Ascending aorta (tissue), 2 donors: ENCODE measurements at regions not wholly inside any gene's neighbourhood (a gene's known extent, or its start where the extent isn't known, plus 50 kb on each side); places are given as distances from the start of the nearest gene placed in this dataset.

ENCODE experiments used
- DNase-seq, 2 donors: peaks; one replicate each; pipeline ENCODE4 v3.0.0-alpha.2; 2019; ENCODE audit warnings: low spot score in 2 of 2
- H3K27ac ChIP-seq, 2 donors: fragments of 200-600 bp; sonication (generic); one replicate each; pipeline ENCODE4 v1.5.1; 2016 to 2017; ENCODE audit warnings: mild to moderate bottlenecking in 1 of 2
- H3K27me3 ChIP-seq: fragments of 200-600 bp; sonication (generic); one replicate; pipeline ENCODE4 v1.5.1; 2017
- H3K36me3 ChIP-seq, 2 donors: fragments of 200-600 bp; sonication (generic); one replicate each; pipeline ENCODE4 v1.5.1; 2016
- H3K4me1 ChIP-seq, 2 donors: fragments of 200-600 bp; sonication (generic); one replicate each; pipeline ENCODE4 v1.5.1; 2016 to 2017; ENCODE audit warnings: mild to moderate bottlenecking in 1 of 2
- H3K4me3 ChIP-seq, 2 donors: fragments of 200-600 bp; sonication (generic); one replicate each; pipeline ENCODE4 v1.5.1; 2016 to 2017; ENCODE audit warnings: mild to moderate bottlenecking in 1 of 2
- H3K9me3 ChIP-seq, 2 donors: fragments of 200-600 bp; sonication (generic); one replicate each; pipeline ENCODE4 v1.5.1; 2016
- intact Hi-C: fragments of 100-400 bp; cut with DNase I; formaldehyde crosslinking; loops from one replicate; pipeline ENCODE4 v1.15.1; 2023
- TF ChIP-seq, protein P1 (sequence below), 3 experiments: fragments of 200-600 bp in 2 of 3; fragments of 450-650 bp in 1 of 3; sonication (generic) in 2 of 3; IDR thresholded peaks; one replicate each; pipeline ENCODE4 v1.5.1; 2016 to 2019; ENCODE audit warnings: antibody characterized with exemption in 3 of 3, mild to moderate bottlenecking in 1 of 3, moderate library complexity in 1 of 3

DNA sequence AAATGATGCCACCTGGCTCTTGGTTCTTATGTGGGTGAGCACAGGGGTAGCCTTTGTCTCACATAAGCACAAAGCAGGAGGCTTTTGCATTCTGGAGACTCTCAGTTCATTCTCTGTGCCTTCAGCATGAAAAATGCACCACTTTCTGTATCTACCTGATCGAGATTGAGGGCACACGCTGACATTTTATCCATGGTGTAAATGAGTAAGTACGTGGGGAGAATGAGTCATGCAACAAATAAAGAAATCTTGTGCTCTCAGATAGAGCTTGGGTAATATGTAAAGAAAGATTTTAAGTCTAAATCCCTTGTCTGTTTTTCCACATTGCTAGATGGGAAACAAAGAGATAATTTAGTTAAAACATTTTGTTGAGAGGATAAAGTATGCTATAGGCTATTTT is 607.2 kb upstream of the WWC1 start:
- Histone ChIP-seq H3K27me3 (no peaks in the 10 kb centered on the region), H3K4me1 (no peaks in the 10 kb centered on the region), H3K9me3 (no peaks in the 10 kb centered on the region), H3K4me3 (no peak overlapping the region), H3K36me3 (no peaks in the 10 kb centered on the region), H3K27ac (no peak overlapping the region)
- DNase-seq: no peak
- intact Hi-C loops: no loop called here
- TF ChIP-seq, protein P1, sequence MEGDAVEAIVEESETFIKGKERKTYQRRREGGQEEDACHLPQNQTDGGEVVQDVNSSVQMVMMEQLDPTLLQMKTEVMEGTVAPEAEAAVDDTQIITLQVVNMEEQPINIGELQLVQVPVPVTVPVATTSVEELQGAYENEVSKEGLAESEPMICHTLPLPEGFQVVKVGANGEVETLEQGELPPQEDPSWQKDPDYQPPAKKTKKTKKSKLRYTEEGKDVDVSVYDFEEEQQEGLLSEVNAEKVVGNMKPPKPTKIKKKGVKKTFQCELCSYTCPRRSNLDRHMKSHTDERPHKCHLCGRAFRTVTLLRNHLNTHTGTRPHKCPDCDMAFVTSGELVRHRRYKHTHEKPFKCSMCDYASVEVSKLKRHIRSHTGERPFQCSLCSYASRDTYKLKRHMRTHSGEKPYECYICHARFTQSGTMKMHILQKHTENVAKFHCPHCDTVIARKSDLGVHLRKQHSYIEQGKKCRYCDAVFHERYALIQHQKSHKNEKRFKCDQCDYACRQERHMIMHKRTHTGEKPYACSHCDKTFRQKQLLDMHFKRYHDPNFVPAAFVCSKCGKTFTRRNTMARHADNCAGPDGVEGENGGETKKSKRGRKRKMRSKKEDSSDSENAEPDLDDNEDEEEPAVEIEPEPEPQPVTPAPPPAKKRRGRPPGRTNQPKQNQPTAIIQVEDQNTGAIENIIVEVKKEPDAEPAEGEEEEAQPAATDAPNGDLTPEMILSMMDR (IDR thresholded peaks at IDR 0.05): no peak

DNA sequence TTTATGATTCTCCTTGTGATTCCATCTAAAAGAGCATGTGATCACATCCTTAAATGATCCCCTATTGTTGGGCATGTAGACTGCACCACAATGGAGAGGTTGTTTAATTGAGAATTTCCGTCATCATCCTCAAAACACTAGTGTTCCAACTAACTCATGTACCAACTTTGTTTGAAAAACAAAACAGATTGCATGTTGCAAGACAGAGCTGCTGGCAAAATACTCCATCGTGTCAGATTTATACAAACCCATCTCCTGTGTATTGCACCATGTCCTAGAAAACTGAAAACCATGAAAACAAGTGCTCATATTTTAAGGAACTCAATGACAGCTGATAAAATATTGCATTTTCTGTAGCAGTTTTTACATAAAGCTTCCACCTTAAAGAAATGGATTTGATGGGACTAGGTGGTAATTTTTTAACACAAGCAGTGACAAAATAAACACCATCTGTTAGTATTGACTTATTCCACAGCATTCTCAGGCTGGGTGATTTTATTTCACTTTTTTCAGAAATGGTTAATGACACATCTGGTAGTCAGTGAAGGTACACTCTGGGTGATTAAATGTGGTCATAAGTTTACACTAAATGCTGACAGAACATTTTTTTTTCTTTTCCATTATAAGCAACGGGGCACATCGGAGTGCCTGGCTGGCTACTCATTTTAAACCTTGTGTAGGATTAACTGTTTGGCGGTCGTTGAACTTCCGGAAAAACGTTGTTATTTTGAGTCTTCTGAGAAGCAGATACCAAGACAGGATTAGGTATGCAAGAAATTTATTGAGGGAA is 602.9 kb upstream of the WWC1 start:
- H3K36me3 ChIP-seq: no peaks in the 10 kb centered on the region
- H3K4me3 ChIP-seq: no peak overlapping the region
- TF ChIP-seq, protein P1 (IDR thresholded peaks at IDR 0.05): no peak
- no peaks in the 10 kb centered on the region for H3K9me3 ChIP-seq
- no peaks in the 10 kb centered on the region for H3K4me1 ChIP-seq
- DNase-seq: no peak
- H3K27me3 ChIP-seq: no peaks in the 10 kb centered on the region
- no peak overlapping the region for H3K27ac ChIP-seq
- intact Hi-C loops: no loop called here

DNA sequence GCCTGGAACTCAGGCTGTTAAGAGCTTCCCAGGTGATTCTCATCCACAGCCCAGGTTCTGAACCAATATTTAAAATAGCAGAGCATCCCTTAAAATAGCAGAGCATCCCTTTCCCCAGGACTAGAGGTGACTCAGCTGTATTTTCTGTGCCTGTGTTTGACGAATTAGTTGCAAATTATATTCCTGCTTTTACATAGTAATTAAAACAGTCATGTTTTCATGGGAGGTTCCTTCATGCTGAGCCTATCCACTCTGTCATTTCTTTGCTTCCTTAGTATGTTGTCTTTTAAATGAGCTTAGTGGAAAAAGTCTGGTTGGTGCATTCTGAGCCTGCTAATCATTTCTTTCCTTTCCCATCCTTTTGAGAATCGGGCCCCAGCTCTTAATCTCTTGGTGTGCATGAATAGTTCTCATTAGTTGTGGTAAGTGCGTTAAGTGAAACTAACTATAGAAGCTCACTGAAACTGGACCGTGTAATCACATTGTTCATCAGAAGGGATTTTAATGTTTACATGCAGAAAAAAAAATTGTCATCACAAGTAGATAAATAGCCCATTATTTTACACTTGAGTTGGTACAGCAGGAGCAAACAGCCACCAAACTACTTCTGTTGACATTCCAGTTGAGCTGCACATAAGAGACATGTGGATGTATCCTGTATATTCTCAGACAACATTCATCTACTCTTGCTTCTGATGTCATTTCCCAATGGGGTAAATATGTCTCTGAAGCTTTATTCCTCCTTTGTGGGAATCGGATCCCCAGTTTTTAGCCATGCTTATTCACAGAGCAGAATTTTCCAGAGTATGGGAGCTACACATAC is 596.9 kb upstream of the WWC1 start:
- Histone ChIP-seq H3K4me3 (no peak overlapping the region), H3K4me1 (no peaks in the 10 kb centered on the region), H3K9me3 (no peaks in the 10 kb centered on the region), H3K36me3 (no peaks in the 10 kb centered on the region), H3K27me3 (no peaks in the 10 kb centered on the region), H3K27ac (no peak overlapping the region)
- intact Hi-C loops: no loop called here
- TF ChIP-seq, protein P1 (IDR thresholded peaks at IDR 0.05): no peak
- no peak for DNase-seq

DNA sequence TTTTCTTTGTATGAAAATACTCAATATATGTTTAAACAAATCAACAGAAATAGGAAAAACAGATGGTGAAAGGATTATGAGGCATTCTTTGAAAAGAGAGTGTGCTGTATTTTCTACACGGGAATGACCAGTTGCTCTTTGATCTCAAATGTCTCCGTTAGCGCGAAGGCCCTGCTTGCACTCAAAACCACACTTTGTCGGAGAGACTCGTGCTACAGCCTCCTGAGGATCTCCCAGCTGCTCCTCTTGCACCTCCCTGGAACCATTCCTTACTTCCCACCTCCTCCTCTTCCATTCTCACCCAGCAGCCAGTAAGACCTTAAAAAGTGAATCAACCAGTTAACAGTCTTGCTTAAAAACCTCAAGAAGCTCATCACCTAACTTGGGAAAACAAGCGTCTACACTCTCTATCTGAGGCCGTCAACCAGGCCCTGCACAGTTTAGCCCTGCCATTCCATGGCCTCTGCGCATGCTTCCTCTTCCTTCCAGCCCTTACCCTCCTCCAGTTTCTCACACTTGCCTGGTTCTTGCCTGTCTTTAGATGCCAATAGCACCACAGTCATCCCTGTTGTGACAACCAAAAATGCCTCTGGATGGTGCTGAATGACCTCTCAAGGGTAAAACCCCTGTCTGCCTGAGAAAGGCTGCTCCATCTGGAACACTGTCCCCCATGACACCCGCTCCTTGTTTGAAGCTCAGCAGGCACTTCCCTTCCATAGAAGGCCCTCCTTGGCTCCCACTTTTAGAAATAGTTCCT is 594.7 kb upstream of the WWC1 start:
- TF ChIP-seq, protein P1 (IDR thresholded peaks at IDR 0.05): no peak
- intact Hi-C loops: no loop called here
- Histone ChIP-seq H3K4me1 (no peaks in the 10 kb centered on the region), H3K27me3 (no peaks in the 10 kb centered on the region), H3K4me3 (no peak overlapping the region), H3K27ac (no peak overlapping the region), H3K36me3 (no peaks in the 10 kb centered on the region), H3K9me3 (no peaks in the 10 kb centered on the region)
- DNase-seq: no peak

DNA sequence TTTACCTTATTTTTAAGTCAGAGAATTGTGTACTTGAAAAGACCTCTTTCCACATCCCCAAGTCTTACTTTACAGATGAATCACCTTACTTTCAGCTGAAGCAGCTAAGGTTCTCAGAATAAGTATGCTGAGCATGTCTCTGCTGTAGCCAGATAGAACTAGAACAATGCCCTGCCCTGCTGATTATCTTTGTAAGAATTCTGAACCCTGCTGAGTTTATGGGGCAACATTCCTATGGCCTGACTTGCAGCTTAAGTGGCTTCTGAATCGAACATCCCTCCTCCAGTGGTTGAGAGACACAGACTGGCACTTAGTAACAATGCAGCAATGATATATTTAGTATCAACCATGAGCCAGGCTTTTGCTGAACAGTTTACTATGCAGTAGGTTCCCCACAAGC is 592.0 kb upstream of the WWC1 start:
- no peak for DNase-seq
- H3K9me3 ChIP-seq: no peaks in the 10 kb centered on the region
- H3K36me3 ChIP-seq: no peaks in the 10 kb centered on the region
- TF ChIP-seq, protein P1 (IDR thresholded peaks at IDR 0.05): no peak
- no peak overlapping the region for H3K4me3 ChIP-seq
- H3K4me1 ChIP-seq: no peaks in the 10 kb centered on the region
- H3K27ac ChIP-seq: no peak overlapping the region
- intact Hi-C loops: no loop called here
- H3K27me3 ChIP-seq: no peaks in the 10 kb centered on the region
